Gastrocnemius medialis (tissue), 4 donors: ENCODE measurements at regions not wholly inside any gene's neighbourhood (a gene's known extent, or its start where the extent isn't known, plus 50 kb on each side); places are given as distances from the start of the nearest gene placed in this dataset.

Experiments used
- POLR2A ChIP-seq, 2 donors: fragments of 450-650 bp; IDR thresholded peaks; one replicate each; pipeline ENCODE4 v1.6.1; 2017; ENCODE audit warnings: antibody characterized with exemption in 2 of 2, mild to moderate bottlenecking in 2 of 2, moderate library complexity in 2 of 2
- TF ChIP-seq, protein P1 (sequence below), 5 experiments: fragments of 450-650 bp in 3 of 5; fragments of 200-600 bp in 2 of 5; sonication (generic) in 2 of 5; IDR thresholded peaks in 4 of 5; conservative IDR thresholded peaks in 1 of 5; 1 replicate in 4 of 5; 2 replicates in 1 of 5; pipeline ENCODE4 v1.5.1; 2016 to 2019; ENCODE audit warnings: antibody characterized with exemption in 5 of 5, mild to moderate bottlenecking in 3 of 5, moderate library complexity in 3 of 5

DNA sequence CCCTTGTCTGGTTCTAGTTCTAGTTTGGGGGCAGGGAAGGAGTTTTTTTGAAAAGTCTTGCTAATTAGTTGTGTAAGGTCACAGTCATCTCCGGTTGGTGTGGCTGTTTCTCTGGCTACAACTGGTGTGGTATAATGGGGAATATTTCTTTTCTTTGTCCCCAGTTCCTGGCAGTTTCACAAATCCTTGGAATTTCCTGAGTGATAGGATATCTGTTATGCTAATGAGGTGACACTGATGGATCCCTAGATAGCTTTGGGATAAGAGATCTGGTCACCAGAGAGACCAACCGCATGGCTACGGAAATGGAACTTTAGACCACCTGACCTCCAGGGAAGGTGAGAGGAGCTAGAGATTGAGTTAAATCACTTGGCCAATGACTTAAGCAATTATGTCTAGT is 494.6 kb downstream of the ARHGEF28 start:
- TF ChIP-seq, protein P1, sequence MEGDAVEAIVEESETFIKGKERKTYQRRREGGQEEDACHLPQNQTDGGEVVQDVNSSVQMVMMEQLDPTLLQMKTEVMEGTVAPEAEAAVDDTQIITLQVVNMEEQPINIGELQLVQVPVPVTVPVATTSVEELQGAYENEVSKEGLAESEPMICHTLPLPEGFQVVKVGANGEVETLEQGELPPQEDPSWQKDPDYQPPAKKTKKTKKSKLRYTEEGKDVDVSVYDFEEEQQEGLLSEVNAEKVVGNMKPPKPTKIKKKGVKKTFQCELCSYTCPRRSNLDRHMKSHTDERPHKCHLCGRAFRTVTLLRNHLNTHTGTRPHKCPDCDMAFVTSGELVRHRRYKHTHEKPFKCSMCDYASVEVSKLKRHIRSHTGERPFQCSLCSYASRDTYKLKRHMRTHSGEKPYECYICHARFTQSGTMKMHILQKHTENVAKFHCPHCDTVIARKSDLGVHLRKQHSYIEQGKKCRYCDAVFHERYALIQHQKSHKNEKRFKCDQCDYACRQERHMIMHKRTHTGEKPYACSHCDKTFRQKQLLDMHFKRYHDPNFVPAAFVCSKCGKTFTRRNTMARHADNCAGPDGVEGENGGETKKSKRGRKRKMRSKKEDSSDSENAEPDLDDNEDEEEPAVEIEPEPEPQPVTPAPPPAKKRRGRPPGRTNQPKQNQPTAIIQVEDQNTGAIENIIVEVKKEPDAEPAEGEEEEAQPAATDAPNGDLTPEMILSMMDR (IDR thresholded peaks at IDR 0.05 in 4 of 5, conservative IDR thresholded peaks at IDR 0.05 in 1 of 5), result no peak
- TF ChIP-seq POLR2A (IDR thresholded peaks at IDR 0.05), result no peak
